ENCODE measurements at regions not wholly inside any gene's neighbourhood (a gene's known extent, or its start where the extent isn't known, plus 50 kb on each side); places are given as distances from the start of the nearest gene placed in this dataset.

DNA sequence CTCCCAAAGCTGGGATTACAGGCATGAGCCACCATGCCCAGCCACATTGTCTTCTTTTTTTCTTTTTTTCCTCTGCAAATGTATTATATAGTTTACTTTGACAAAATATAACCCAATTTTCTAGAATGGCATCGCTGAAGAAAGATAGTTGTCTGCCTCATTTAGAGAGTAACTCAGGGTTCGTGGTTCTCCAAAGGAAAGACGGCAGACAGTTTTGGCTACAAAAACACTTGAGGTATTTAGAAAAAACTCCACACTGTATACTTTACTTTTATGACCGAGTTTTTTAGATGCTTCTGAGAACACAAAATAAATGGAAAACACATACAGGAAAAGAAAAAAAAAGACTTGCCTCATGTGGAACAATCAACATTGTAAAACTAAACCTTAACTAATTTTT, 369.1 kb upstream of the ATP2B1 start:
- DNase-seq (ENCODE audit: low read depth) = no peak

DNA sequence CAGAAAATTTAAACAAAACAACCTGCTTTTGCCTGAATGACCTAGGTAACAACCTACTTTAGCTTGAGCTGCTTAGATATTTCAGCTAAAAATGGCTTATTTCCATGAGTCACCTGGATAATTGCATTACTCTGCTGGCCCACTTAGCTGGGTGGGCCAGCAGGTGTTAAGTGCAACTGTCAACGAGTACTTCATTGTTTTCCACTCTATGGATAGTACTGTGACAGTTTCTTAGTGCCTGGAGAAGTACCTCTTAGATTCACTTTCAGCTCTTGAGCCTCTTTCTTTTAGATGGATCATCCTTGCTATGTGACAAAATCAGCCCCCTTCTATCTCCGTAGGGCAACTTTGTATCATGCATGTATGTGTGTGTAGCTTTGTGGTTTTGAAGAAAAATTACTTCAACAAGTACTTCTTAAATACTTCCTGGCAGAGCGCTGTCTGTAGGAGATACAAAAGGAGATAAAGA, 368.2 kb upstream of the ATP2B1 start:
- DNase-seq (ENCODE audit: low read depth) = no peak

DNA sequence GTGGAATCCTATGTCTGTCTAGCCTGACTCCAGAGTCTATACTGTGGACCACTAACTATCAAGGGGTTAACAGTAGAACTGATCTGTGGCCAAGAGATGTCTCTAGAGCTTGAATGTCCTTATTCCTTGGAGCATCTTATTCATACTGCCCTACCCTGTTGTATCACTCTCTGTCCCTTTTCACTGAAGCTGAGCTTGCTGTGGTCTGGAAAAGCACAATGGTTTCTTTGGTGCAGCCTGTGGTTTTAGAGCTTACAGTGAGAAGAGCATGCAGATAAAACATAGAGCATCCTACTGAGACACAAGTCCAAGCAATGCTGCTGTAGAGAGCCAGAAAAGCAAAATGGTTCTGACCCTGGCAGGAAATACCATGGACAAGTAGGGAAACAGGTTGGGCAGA, 367.0 kb upstream of the ATP2B1 start:
- no peak for DNase-seq (ENCODE audit: low read depth)

DNA sequence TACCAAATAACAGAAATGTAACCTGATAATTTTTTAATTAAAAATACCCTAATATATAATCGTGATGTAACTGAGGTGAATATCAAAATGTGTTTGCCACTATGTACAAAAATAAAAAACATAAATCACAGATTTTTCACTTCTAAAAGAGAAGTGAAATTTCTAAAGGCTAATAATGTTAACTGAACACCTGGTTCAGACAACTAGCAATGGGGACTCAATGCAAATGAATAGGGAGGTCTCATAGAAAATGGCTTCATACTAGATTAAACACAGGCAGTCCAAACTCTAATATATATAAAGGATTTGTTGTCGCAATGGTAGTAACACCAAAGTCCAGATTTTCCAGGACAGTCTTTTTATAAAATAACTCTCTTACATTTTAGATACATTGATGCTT, 365.4 kb upstream of the ATP2B1 start:
- DNase-seq (ENCODE audit: low read depth) = no peak

DNA sequence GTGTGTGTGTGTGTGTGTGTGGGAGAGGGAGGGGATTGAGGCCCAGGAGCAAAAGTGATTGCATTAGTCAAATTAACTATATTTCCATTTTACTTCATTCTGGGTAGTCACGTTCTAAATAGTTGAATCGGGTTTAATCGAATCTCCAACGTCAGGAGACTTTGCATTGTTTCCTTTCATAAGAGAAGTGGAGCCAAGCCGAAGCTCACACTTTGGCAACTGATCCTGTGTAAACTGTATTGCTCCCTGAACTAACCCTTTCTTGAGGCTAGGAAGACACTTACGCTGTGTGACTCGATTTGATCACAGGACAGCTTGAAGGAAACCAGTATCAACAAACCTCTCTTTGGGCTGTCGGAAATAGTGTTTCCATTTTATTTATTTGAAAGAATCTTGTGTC, 363.4 kb upstream of the ATP2B1 start:
- no peak for DNase-seq (ENCODE audit: low read depth)

DNA sequence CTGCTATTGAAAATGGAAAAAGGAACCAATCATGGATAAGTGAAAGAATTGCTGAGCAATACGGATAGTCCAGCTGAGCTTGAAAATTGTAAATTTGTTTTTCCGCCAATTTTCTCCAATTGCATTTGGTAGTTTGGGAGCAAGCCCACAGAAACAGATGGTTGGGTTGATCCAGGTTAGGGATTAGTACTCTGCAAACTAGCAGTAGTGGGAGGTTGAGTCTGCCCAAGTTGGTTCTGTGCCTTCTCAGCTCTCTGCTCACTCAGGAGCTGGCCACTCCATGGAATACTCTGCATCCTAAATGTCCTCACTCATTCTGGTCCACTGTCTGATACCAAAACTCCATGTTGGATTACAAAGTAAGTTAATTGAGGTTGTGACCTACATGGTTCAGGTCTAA, 361.1 kb upstream of the ATP2B1 start:
- DNase-seq (ENCODE audit: low read depth) = no peak

DNA sequence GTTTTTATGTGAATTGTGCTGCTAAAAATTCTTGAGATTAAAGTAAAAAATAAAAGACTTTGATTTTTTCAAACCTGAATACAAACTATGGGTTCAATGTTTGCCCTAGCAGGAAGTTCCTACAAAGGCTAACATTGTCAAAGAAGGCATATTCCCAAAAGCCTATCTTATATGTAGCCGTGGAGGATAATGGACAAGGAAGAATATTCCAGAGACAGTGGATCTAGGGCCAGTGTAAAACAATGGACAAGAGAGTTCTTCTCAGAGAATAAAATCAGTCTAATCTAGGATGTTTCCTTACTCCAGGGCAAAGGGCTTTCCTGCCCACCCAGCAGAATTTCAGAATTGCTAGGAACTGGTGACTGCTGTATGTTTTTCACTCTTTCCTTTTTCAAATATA, 359.2 kb upstream of the ATP2B1 start:
- no peak for DNase-seq (ENCODE audit: low read depth)

DNA sequence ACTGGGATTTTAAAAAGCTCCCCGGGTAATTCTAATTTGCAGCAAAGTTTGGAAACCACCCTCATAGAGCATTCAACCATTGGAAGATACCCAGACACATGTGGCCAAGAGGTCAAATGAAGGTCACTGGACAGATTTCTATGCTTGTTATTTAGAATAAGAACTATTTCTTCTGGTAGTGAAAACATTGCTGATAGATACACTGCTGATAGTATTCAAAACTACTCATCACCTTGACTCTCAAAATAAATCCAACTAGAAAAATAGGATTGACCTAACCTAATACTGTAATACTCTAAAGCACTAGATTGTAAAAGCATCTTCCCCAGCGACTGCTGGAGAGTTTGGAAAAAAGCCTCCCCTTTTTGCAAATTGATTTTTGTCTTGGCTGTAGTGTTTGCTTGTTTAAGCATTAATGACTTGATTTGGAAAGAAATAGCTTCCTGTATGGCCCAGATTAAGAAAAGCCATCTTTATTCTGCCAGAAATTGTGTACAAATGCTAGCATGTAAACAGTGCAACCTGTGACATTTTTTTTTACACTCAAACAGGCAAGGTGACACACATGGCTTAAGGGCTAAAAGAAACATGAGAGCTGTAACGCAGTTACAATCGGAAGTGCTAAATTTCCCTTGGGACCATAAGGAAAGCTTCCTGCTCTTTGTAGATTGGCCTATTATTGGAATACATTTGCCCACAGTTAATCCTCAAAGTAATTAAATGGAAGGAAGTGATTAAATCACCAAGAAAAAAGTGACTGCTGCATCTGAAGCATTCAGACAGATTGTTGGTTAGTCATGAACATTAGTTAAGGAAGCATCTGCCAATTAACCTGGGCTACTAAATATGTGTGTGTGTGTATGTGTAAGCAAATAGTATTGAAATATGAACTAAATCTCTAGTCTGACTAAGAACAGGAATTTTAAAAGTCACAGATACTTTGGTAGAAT, 356.5 kb upstream of the ATP2B1 start:
- no peak for DNase-seq (ENCODE audit: low read depth)

DNA sequence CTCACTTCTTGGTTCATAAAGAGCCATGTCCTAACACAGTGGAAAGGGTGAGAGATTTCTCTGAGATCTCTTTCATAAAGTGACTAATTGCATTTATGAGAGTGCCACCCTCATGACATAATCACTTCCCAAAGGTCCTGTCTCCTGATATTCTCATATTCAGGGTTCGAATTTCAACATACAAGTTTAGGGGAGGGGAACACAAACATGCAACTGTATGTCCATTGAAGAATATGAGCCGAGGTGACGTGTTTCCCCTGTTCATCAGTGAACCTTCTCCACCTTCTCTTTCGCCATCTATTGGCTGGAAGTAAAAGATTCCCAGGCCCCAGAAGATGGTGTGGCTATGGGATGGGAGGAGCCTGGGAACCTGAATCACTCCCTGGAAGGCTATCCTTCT, 354.2 kb upstream of the ATP2B1 start:
- no peak for DNase-seq (ENCODE audit: low read depth)

DNA sequence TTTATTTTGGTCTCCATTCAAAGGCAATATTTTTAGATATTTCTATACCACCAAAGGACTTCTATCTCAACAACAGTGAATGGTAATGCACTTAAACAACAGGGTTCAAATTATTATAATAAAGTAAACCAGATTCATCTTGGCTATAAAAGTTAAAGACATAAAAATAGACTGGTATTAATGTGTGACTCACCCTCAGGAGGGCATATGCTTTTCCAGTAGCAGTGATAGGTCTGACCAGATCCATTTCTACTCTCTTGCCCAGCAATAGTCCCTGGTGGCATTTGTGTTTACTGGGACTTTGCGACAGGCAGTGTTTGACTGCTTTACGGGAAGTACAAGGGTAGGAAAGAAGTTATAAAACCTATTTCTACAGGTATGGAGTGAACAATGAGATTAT, 353.2 kb upstream of the ATP2B1 start:
- no peak for DNase-seq (ENCODE audit: low read depth)

DNA sequence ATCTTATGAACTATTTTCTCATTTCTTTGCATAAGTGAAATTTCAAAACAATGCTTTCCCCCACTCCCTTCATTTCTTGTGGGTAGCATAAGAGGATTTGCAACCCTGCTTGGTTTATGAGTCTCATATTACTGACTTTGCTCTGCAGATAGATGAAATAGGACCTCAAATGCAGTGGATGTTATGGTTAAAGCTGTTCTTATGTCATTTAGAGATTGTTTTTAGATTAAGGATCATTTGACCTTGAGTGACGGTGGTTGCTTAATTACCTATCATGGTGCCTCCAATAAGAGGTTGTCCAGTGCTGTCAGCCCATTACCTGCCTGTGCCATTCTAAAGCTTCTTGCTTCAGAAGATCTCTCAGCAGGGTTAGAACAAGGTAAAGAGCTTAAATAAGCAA, 351.4 kb upstream of the ATP2B1 start:
- DNase-seq (ENCODE audit: low read depth) = no peak

DNA sequence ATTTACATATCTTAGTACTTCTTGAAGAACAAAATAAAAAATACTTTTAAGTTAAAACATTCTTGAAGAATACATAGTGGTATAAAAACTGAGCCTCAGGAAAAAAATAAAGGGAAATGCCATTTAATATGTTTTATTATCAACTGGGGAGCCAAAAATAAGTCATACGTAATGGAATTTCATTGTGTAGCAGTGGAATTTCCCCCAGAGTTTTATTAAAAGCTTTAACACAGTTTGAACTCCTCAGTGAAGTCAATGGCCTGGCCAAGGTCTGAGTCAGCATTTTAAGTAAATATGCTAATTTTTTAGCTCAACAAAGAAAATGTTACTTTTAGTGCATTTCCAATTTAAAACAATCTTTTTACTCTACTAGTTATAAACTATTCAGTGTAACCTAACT, 350.1 kb upstream of the ATP2B1 start:
- DNase-seq (ENCODE audit: low read depth) = no peak

DNA sequence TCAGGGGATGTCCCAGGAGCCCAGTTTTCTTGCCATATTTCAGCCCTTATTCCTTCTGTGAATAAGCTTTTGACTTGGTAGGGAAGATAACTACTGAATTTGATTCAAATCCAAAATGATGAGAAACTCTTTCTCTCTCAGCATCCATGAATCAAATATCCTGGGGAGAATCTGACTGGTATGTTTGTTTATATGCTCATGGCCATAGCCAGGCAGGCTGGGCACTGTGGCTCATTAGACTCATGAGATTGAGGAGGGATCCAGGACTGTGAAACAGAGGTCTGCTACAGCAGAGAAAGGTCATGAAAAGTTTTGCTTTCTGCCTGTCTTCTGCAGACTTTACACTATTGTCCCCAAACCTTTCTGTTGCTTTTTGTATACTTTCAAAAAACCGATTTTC, 346.4 kb upstream of the ATP2B1 start:
- DNase-seq (ENCODE audit: low read depth) = no peak

DNA sequence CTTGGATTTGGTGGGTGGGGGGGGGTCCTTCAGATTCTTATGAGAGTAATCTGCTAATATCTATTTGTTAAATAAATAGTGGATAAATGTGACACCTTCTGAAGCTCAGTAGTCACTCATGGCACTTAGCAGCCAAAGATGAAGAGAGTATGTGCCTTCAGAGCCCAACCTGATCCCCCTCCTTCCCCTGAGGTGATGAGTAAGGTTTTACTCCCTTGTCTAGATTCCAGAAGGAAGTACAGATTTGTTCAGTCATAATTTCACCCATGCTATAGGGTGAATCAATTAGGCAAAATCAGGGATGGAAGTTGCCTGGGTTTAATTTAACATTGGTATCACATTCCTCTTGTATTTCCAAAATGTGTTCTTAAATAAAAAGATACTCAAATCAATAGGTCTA, 340.3 kb upstream of the ATP2B1 start:
- DNase-seq (ENCODE audit: low read depth) = no peak

DNA sequence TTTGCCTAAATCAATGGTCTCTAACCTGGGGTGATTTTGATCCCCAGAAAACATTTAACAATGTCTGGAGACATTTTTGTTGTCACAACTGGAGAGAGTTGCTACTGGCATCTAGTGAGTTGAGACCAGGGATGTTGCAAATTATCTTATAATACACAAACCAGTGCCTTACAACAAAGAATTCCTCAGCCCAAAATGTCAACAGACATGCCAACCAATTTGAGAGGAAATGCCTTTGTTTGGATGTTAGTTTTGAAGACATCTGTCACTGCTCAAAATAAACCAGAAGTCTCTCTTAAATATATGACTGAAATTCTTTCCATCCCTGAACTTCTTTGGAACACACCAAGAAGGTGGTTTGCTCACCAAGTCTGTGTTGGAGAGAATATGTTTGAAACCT, 336.9 kb upstream of the ATP2B1 start:
- no peak for DNase-seq (ENCODE audit: low read depth)

DNA sequence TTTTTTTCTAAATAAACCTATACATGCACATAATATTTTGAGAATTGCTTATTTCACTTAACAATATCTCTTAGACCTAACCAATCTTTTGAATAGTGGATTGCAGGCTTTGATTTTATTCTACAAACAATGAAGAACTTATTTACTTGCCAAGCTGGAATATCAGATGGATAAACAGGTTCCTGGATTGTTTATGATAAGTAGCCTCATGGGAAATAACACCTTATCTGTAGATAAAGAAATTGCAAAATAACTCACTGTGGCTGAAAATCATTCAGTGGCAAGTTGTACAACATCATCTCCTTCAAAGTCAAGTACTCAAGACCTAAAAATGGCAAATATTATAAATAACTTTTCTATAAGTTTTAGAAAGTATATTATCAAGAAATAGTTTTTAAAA, 335.4 kb upstream of the ATP2B1 start:
- DNase-seq (ENCODE audit: low read depth) = no peak

DNA sequence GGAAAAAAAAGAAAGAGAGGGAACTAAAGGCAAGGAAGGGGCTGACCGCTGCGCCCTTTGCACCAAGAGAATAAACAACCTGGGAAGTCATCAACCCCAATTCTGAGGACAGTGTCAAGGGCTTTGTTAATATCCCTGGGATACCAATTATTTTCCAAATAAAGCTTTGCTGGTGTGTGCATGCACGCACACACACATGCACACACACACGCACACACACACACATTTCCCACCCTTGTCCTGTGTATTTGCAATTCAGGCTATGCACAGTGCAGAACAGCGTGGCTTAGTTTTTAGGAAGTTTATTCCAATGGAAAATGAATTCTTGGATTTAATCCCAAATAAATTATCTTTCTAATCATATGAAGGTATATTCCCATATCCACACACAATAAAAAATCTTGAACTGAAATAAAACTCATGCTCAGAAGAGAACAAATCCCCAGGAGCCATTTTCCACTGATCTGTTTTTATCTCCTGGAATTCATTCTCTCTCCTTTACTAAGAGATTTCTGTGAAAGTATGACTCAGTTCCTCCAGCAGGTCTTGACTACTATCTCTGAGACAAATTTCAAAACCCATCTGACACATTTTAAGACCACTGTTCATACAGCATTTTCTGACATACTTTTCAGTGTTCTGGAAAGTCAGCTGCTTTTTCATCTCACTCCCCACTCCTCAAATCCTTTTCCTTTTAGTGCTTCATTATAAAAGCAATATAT, 334.4 kb upstream of the ATP2B1 start:
- DNase-seq (ENCODE audit: low read depth) = no peak

DNA sequence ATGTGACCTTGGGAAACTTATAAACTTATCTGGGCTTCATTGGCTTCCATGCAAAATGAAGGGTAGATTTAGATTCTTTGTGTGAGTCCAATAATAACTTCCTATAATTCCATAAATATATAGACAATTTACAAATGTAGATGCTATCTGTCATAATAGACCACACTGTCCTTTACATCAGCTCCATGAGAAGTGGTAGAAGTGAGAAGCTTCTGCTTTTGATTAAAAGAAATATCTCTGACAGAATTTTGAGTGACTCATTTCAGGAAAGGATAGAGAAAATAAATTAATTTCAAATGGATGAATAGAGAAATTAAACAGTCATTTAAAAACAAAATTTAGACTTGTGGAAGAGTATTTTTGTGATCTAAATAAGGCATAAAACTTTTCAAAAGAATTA, 329.7 kb upstream of the ATP2B1 start:
- no peak for DNase-seq (ENCODE audit: low read depth)

DNA sequence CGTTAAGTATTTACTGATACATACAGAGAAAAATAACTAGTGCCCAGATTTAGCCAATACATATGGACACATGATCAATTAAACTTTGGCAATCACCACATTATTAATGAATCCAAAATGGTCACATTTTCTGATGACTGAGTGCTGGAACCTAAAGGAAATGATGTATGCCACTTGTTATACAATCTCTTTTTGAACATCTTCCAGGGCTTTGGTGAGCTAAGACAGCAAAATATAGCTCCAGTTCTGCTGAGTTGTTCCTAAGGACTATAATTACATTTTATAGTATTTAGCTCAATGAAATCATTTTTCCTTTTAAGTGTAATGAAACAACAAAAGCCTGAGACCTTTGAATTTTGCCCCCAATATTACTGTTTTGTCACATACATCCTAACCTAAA, 329.1 kb upstream of the ATP2B1 start:
- DNase-seq (ENCODE audit: low read depth) = no peak

DNA sequence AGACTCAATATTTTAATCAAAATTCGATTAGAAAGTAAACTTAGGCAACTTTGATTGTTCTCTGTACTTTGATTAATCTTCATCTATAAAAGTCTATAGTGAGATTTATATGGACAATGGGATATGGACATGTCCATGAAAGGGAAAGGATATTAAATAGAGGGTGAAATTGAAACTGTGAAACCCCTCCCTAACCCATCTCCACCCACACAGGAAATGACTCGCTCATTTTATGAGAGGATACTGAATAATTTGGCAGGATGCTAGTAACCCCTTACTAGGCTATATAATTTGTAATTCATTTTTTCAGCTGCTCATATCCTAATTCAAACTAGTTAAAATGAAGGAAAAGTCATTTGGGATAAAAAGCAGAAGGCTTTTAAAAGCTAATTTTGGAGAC, 328.0 kb upstream of the ATP2B1 start:
- no peak for DNase-seq (ENCODE audit: low read depth)

DNA sequence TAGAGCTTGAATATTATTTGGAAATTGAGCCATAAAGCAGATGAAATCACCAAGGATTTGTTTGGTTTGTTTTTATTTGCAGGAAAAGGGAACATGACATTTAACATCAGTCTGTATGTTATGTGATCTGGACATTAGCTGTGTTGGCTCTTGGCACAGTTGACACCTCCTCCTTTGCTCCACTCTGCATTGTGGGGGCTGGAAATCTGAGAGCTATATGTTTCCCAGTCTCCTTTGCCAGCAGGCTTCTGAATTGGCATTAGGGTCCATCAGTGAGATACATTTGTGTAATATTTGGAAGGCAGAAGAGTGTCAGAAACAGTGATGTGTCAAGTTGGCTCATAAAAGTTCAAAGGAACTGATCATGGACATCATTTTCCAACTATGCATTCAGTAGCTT, 322.1 kb upstream of the ATP2B1 start:
- DNase-seq (ENCODE audit: low read depth) = no peak

DNA sequence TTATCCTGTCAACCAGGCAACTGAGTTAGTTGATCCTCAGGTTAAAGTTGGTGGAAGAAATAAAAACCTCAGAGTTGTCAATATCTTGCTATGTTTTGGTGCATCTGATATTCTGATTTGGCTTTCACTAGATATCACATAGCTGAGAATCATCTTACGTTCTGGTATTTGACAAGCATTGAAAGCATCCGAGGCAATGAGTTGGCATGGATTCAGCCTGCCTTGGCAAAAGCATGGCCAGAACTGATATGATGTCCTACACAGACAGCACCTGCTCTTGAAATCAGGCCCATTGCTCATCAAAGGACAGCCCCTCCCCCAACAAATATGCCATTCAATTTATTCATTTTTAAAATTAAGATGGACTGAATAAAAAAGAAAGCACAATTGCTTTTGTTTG, 320.7 kb upstream of the ATP2B1 start:
- DNase-seq (ENCODE audit: low read depth) = no peak

DNA sequence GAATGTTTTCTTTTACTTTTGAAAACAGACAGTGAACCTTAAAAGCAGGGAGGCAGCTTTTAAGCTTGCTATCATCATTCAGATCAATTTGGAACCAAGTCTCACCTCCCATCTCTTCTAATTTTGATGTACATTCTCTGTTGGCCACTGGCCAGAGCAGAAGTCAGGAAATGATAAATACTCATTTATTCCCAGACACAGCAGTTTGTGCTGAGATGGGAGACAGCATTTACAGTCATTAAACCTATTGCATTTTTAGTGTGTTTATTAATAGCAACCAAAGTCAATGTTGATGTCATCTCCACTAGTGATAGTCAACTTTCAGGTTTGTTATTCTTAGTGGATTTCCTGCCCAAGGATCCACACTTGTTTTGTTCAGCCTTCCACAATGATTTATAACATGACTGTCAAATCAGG, 320.0 kb upstream of the ATP2B1 start:
- DNase-seq (ENCODE audit: low read depth) = no peak
